Right lobe of liver (tissue), 6 donors: ENCODE measurements at regions not wholly inside any gene's neighbourhood (a gene's known extent, or its start where the extent isn't known, plus 50 kb on each side); places are given as distances from the start of the nearest gene placed in this dataset.
"Not testable (repeated sequence)": the region's sequence is repeated elsewhere in the genome, so short reads cannot be mapped to it uniquely, and the experiment has no call there.

Experiments
- ATAC-seq, 4 donors: fragments of 200-7000 bp; cut with Tn5 transposase; one replicate each; pipeline ENCODE4 v1.9.1; 2020; ENCODE audit warnings: mild to moderate bottlenecking in 4 of 4, moderate library complexity in 4 of 4
- DNase-seq, 3 donors: peaks; one replicate each; pipeline ENCODE4 v3.0.0-alpha.2; 2020
- H3K27ac ChIP-seq, 3 donors: fragments of 200-600 bp; one replicate each; pipeline ENCODE4 v1.8.0; 2022
- H3K27me3 ChIP-seq, 2 donors: fragments of 200-600 bp; one replicate each; pipeline ENCODE4 v1.8.0; 2022
- H3K36me3 ChIP-seq, 4 donors: fragments of 200-600 bp; sonication (generic) in 1 of 4; one replicate each; pipeline versions ENCODE4 v1.5.1 to v1.8.0; 2017 to 2022; ENCODE audit warnings: control low read depth in 1 of 4
- H3K4me1 ChIP-seq, 4 donors: fragments of 200-600 bp; sonication (generic) in 1 of 4; one replicate each; pipeline versions ENCODE4 v1.5.1 to v1.8.0; 2017 to 2022; ENCODE audit warnings: control low read depth in 1 of 4
- H3K4me3 ChIP-seq, 3 donors: fragments of 200-600 bp; one replicate each; pipeline ENCODE4 v1.8.0; 2022
- H3K9me3 ChIP-seq, 4 donors: fragments of 200-600 bp; sonication (generic) in 1 of 4; one replicate each; pipeline versions ENCODE4 v1.5.1 to v1.8.0; 2017 to 2022; ENCODE audit warnings: control low read depth in 1 of 4
- CTCF ChIP-seq, 4 donors: fragments of 200-600 bp in 3 of 4; fragments of 450-650 bp in 1 of 4; IDR thresholded peaks; one replicate each; pipeline versions ENCODE4 v1.5.1 to v1.8.0; 2016 to 2022; ENCODE audit warnings: antibody characterized with exemption in 4 of 4, mild to moderate bottlenecking in 2 of 4
- POLR2A ChIP-seq: fragments of 450-650 bp; IDR thresholded peaks from one replicate; pipeline ENCODE4 v1.6.1; 2017; ENCODE audit warnings: antibody characterized with exemption, mild to moderate bottlenecking
- WGBS: methylation state at CpG from one replicate; pipeline ENCODE4 v1.1.6; 2018; ENCODE audit warnings: low coverage, low lambda C conversion rate; ENCODE audit not compliant: insufficient coverage; ENCODE audit errors: missing lambda C conversion rate; 5-methylcytosine and 5-hydroxymethylcytosine counted together
- intact Hi-C, 2 donors: fragments of 100-400 bp; cut with DNase I; formaldehyde crosslinking; loops; one replicate each; pipeline versions ENCODE4 v1.11.2 to v1.14.1; 2022
- donor health status: DM: no; HTN: yes; CAD: no.
- donor health status: DM: no; HTN: no; CAD: no.
- donor health status: DM: no; HTN: no; CAD: no.
- donor health status: DM: no; HTN: yes; CAD: no.
- donor health status: DM: no; HTN: yes; CAD: no.

GRCh38 chrX:35562395-35562794, 235.7 kb upstream of the MAGEB16 start:
- H3K27ac ChIP-seq, result no peak overlapping the region
- H3K27me3 ChIP-seq, result no peaks in the 10 kb centered on the region
- DNase-seq, result no peak
- WGBS, result 43% methylated on average over 3 of the region's 3 CpGs
- no peaks in the 10 kb centered on the region for H3K9me3 ChIP-seq
- no peaks in the 10 kb centered on the region for H3K4me1 ChIP-seq
- no peak overlapping the region for H3K4me3 ChIP-seq
- no peak for ATAC-seq
- H3K36me3 ChIP-seq, result no peaks in the 10 kb centered on the region
- TF ChIP-seq POLR2A (no peak), CTCF (IDR thresholded peaks at IDR 0.05) (no peak)
- intact Hi-C loops, result no loop called here

- no peaks in the 10 kb centered on the region for H3K27me3 ChIP-seq
- DNase-seq, result no peak
- no peaks in the 10 kb centered on the region for H3K9me3 ChIP-seq
- no peak overlapping the region for H3K27ac ChIP-seq
- H3K36me3 ChIP-seq, result no peaks in the 10 kb centered on the region
- no peaks in the 10 kb centered on the region for H3K4me1 ChIP-seq
- H3K4me3 ChIP-seq, result no peak overlapping the region
- ATAC-seq, result no peak
- TF ChIP-seq POLR2A (no peak), CTCF (IDR thresholded peaks at IDR 0.05) (no peak)
- intact Hi-C loops, result no loop called here
Measured at GRCh38 chrX:35590210-35590609, 207.9 kb upstream of the MAGEB16 start.

GRCh38 chrX:35611562-35611961, 186.6 kb upstream of the MAGEB16 start:
- ATAC-seq, DNase-seq, intact Hi-C loops, H3K9me3 ChIP-seq, H3K4me3 ChIP-seq, H3K4me1 ChIP-seq, H3K27ac ChIP-seq, H3K27me3 ChIP-seq, H3K36me3 ChIP-seq: not testable (repeated sequence)
- WGBS, result 42% methylated on average over 6 of the region's 6 CpGs

GRCh38 chrX:35617836-35618235, 180.3 kb upstream of the MAGEB16 start:
- no peaks in the 10 kb centered on the region for H3K9me3 ChIP-seq
- ATAC-seq (no peak), DNase-seq (no peak)
- H3K36me3 ChIP-seq, result peaks cover 0 to 2% (median 0%) of the 10 kb centered on the region in 4 donors
- intact Hi-C loops, result no loop called here
- H3K4me3 ChIP-seq, result no peak overlapping the region
- TF ChIP-seq POLR2A (no peak), CTCF (IDR thresholded peaks at IDR 0.05) (no peak)
- 46% methylated on average over 2 of the region's 2 CpGs for WGBS
- no peaks in the 10 kb centered on the region for H3K27me3 ChIP-seq
- H3K27ac ChIP-seq, result no peak overlapping the region
- no peaks in the 10 kb centered on the region for H3K4me1 ChIP-seq

- no peak overlapping the region for H3K27ac ChIP-seq
- H3K4me1 ChIP-seq, result no peaks in the 10 kb centered on the region
- no peak for ATAC-seq
- no peak for DNase-seq
- H3K27me3 ChIP-seq, result no peaks in the 10 kb centered on the region
- TF ChIP-seq CTCF (IDR thresholded peaks at IDR 0.05) (no peak), POLR2A (no peak)
- intact Hi-C loops, result no loop called here
- no peaks in the 10 kb centered on the region for H3K9me3 ChIP-seq
- no peak overlapping the region for H3K4me3 ChIP-seq
- 43% methylated on average over 2 of the region's 2 CpGs for WGBS
- H3K36me3 ChIP-seq, result peaks cover 0 to 2% (median 0%) of the 10 kb centered on the region in 4 donors
Measured at GRCh38 chrX:35622040-35622439, 176.1 kb upstream of the MAGEB16 start.
